ENCODE measurements at regions not wholly inside any gene's neighbourhood (a gene's known extent, or its start where the extent isn't known, plus 50 kb on each side); places are given as distances from the start of the nearest gene placed in this dataset.

DNA sequence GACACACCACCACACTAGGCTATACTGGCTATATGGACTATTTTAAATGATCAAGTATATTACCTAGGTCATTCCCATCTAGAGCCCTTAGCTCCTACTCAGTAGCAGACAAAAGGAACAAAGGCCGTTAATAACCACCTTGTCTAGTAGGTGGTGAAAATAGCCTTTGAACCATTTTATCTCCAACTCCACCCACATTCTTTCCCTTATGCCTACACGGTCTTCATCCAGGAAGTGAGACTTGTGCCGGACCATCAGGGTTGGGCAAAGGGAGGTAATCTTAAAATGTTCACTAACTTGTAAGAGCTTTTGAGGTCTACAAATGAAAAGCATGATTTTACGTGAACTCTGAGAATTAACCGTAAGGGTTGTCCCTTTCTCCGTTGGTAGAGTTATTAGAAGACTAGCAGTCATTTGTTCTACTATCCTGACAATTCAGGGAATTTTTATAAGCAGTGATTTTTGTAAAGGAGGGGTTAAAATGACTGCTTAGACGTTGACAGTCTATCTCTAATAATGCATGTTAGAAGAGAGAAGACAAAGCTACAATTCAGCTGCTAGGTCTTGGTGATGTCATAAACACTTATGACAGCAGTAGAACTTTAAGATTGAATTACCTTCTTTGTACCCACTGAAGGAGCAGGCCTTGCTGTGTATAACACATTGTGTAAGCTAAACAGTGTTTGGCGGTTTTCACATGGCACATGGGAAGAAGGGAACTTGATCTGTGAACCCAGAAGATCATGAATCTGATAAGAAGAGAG, 371.8 kb upstream of the JAG1 start:
- BruUV-seq (replicated peaks) = no TSS peak
- Histone ChIP-seq H3K36me3 (ENCODE audit: control insufficient read depth, insufficient read depth, low read length) (no peaks in the 10 kb centered on the region), H3K9ac (ENCODE audit: low read depth, low read length) (no peak overlapping the region), H2AK9ac (replicated peaks; ENCODE audit: low read depth, low read length, poor library complexity) (no peak overlapping the region), H3K23ac (ENCODE audit: low read depth, low read length) (no peak overlapping the region), H3K27ac (ENCODE audit: insufficient read depth, low read length) (no peak overlapping the region), H4K91ac (ENCODE audit: insufficient read depth, low read depth, low read length) (no peak overlapping the region), H2AFZ (replicated peaks; ENCODE audit: low read length, poor library complexity) (no peak overlapping the region), H3K4me1 (ENCODE audit: control insufficient read depth, insufficient read depth, low read length) (no peaks in the 10 kb centered on the region), H2BK5ac (ENCODE audit: low read depth, low read length, poor library complexity, severe bottlenecking) (no peak overlapping the region), H3K4me3 (ENCODE audit: insufficient read depth, low read depth, low read length) (no peak overlapping the region), H3K56ac (ENCODE audit: extremely low read depth, insufficient read depth, low read length) (no peak overlapping the region), H2BK120ac (ENCODE audit: low read depth, low read length) (no peak overlapping the region), H4K20me1 (ENCODE audit: insufficient read depth, low read length) (no peaks in the 10 kb centered on the region), H4K8ac (ENCODE audit: low read depth in 2 of 2, low read length in 2 of 2) (no peak overlapping the region), H3K4ac (ENCODE audit: low read depth, low read length) (no peak overlapping the region), H3K9me3 (ENCODE audit: control insufficient read depth, insufficient read depth, low read length) (no peaks in the 10 kb centered on the region), H3K18ac (ENCODE audit: low read depth, low read length) (no peak overlapping the region), H2BK20ac (ENCODE audit: low read depth, low read length) (no peak overlapping the region), H3K4me2 (ENCODE audit: low read depth, low read length) (no peak overlapping the region), H4K5ac (ENCODE audit: low read depth, low read length) (no peak overlapping the region), H2AK5ac (ENCODE audit: low read depth, low read length) (no peak overlapping the region), H3K27me3 (ENCODE audit: control insufficient read depth, insufficient read depth, low read length) (no peaks in the 10 kb centered on the region), H3K9me1 (ENCODE audit: insufficient read depth, low read length) (no peaks in the 10 kb centered on the region), H3K14ac (replicated peaks; ENCODE audit: low read depth, low read length) (no peak overlapping the region), H2BK15ac (ENCODE audit: low read depth, low read length) (no peak overlapping the region), H3K79me1 (ENCODE audit: low read depth in 1 of 2, low read length in 2 of 2) (no peaks in the 10 kb centered on the region)
- dilution Hi-C loops (cut with HindIII; ENCODE audit: low sequenced_read_pairs, unreplicated experiment) = no loop called here
- TF ChIP-seq MXI1 (IDR thresholded peaks at IDR 0.05; ENCODE audit: borderline replicate concordance, low read depth, low read length) = no peak
- no peak for TF ChIP-seq NFE2L2 (IDR thresholded peaks at IDR 0.05; ENCODE audit: low read depth, low read length)
- TF ChIP-seq MAFK (IDR thresholded peaks at IDR 0.05; ENCODE audit: low read depth, low read length) = no peak
- TF ChIP-seq, protein P1, sequence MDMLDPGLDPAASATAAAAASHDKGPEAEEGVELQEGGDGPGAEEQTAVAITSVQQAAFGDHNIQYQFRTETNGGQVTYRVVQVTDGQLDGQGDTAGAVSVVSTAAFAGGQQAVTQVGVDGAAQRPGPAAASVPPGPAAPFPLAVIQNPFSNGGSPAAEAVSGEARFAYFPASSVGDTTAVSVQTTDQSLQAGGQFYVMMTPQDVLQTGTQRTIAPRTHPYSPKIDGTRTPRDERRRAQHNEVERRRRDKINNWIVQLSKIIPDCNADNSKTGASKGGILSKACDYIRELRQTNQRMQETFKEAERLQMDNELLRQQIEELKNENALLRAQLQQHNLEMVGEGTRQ (IDR thresholded peaks at IDR 0.05; ENCODE audit: low read depth, low read length) = no peak
- no peak for TF ChIP-seq CEBPB (IDR thresholded peaks at IDR 0.05; ENCODE audit: low read depth, low read length)
- TF ChIP-seq BHLHE40 (IDR thresholded peaks at IDR 0.05; ENCODE audit: low read depth, low read length) = no peak
- intact Hi-C loops (cut with micrococcal nuclease) = no loop called here
- in situ Hi-C loops (cut with MboI; ENCODE audit: low sequenced_read_pairs) = no loop called here
- ChIA-PET CTCF (no interaction called here), POLR2A (ENCODE audit: unreplicated experiment) (no interaction called here)
- ATAC-seq (ENCODE audit: low read depth) (no peak), DNase-seq (no peak)
- WGBS, 2 experiments (ENCODE audit: extremely low coverage in 2 of 2, insufficient read length in 1 of 2) = 60% methylated on average over 1 of the region's 8 CpGs; no CpG with 5 or more reads in 1 of the 2 experiments
